ENCODE measurements at regions not wholly inside any gene's neighbourhood (a gene's known extent, or its start where the extent isn't known, plus 50 kb on each side); places are given as distances from the start of the nearest gene placed in this dataset.

- H3K9me3 ChIP-seq, result no peaks in the 10 kb centered on the region
- no peaks in the 10 kb centered on the region for H3K27me3 ChIP-seq
- no peaks in the 10 kb centered on the region for H3K36me3 ChIP-seq
- no peak for DNase-seq
- peaks cover 2% of the 10 kb centered on the region for H3K4me1 ChIP-seq
- TF ChIP-seq CTCF (IDR thresholded peaks at IDR 0.05; ENCODE audit: low read depth, low read length), result no peak
- no peak overlapping the region for H3K4me3 ChIP-seq (ENCODE audit: low read depth, low read length)
Measured at GRCh38 chr3:40979962-40980361, 219.3 kb upstream of the CTNNB1 start.

- H3K27me3 ChIP-seq, result no peaks in the 10 kb centered on the region
- H3K4me1 ChIP-seq, result peaks cover 6% of the 10 kb centered on the region
- no peak for DNase-seq
- H3K9me3 ChIP-seq, result no peaks in the 10 kb centered on the region
- no peak for TF ChIP-seq CTCF (IDR thresholded peaks at IDR 0.05; ENCODE audit: low read depth, low read length)
- no peaks in the 10 kb centered on the region for H3K36me3 ChIP-seq
- no peak overlapping the region for H3K4me3 ChIP-seq (ENCODE audit: low read depth, low read length)
Measured at GRCh38 chr3:40980467-40980866, 218.8 kb upstream of the CTNNB1 start.

- no peaks in the 10 kb centered on the region for H3K36me3 ChIP-seq
- TF ChIP-seq CTCF (IDR thresholded peaks at IDR 0.05; ENCODE audit: low read depth, low read length), result no peak
- H3K9me3 ChIP-seq, result no peaks in the 10 kb centered on the region
- H3K4me3 ChIP-seq (ENCODE audit: low read depth, low read length), result no peak overlapping the region
- DNase-seq, result peak; percentile 57
- no peaks in the 10 kb centered on the region for H3K27me3 ChIP-seq
- H3K4me1 ChIP-seq, result peaks cover 11% of the 10 kb centered on the region
Measured at GRCh38 chr3:40985195-40985594, 214.1 kb upstream of the CTNNB1 start.

- no peaks in the 10 kb centered on the region for H3K36me3 ChIP-seq
- no peaks in the 10 kb centered on the region for H3K9me3 ChIP-seq
- peaks cover 11% of the 10 kb centered on the region for H3K4me1 ChIP-seq
- no peak for TF ChIP-seq CTCF (IDR thresholded peaks at IDR 0.05; ENCODE audit: low read depth, low read length)
- H3K4me3 ChIP-seq (ENCODE audit: low read depth, low read length), result no peak overlapping the region
- no peaks in the 10 kb centered on the region for H3K27me3 ChIP-seq
- no peak for DNase-seq
Measured at GRCh38 chr3:40988468-40988867, 210.8 kb upstream of the CTNNB1 start.

- no peak for TF ChIP-seq CTCF (IDR thresholded peaks at IDR 0.05; ENCODE audit: low read depth, low read length)
- Histone ChIP-seq H3K9me3 (no peaks in the 10 kb centered on the region), H3K4me1 (peaks cover 11% of the 10 kb centered on the region), H3K27me3 (no peaks in the 10 kb centered on the region), H3K4me3 (ENCODE audit: low read depth, low read length) (no peak overlapping the region), H3K36me3 (no peaks in the 10 kb centered on the region)
- no peak for DNase-seq
Measured at GRCh38 chr3:40989141-40990061, 209.9 kb upstream of the CTNNB1 start.

- Histone ChIP-seq H3K4me1 (peaks cover 8% of the 10 kb centered on the region), H3K9me3 (no peaks in the 10 kb centered on the region), H3K4me3 (ENCODE audit: low read depth, low read length) (no peak overlapping the region), H3K36me3 (no peaks in the 10 kb centered on the region), H3K27me3 (no peaks in the 10 kb centered on the region)
- DNase-seq, result no peak
- no peak for TF ChIP-seq CTCF (IDR thresholded peaks at IDR 0.05; ENCODE audit: low read depth, low read length)
Measured at GRCh38 chr3:40990062-40990456, 209.2 kb upstream of the CTNNB1 start.
